ENCODE measurements at regions not wholly inside any gene's neighbourhood (a gene's known extent, or its start where the extent isn't known, plus 50 kb on each side); places are given as distances from the start of the nearest gene placed in this dataset.

- TF ChIP-seq CTCF (conservative IDR thresholded peaks at IDR 0.05) = no peak
- no peak for TF ChIP-seq EZH2 (IDR thresholded peaks at IDR 0.05; ENCODE audit: low read depth)
- CTCF ChIA-PET = no interaction called here
- H3K4me3 ChIP-seq = no peak overlapping the region
- no peaks in the 10 kb centered on the region for H3K36me3 ChIP-seq (ENCODE audit: low read depth)
- H3K4me1 ChIP-seq (replicated peaks; ENCODE audit: insufficient read depth) = no peaks in the 10 kb centered on the region
- POLR2A ChIA-PET (ENCODE audit: unreplicated experiment) = no interaction called here
- no peaks in the 10 kb centered on the region for H3K9me3 ChIP-seq (ENCODE audit: insufficient read depth, low read depth)
- no peak overlapping the region for H3K4me2 ChIP-seq
- intact Hi-C loops (cut with micrococcal nuclease; ENCODE audit: unreplicated experiment) = no loop called here
- H3K27ac ChIP-seq = no peak overlapping the region
- no peak overlapping the region for H2AFZ ChIP-seq
- no peaks in the 10 kb centered on the region for H3K79me2 ChIP-seq (ENCODE audit: low read depth)
- no peaks in the 10 kb centered on the region for H3K9me2 ChIP-seq (ENCODE audit: insufficient read depth)
- no TSS peak for BruUV-seq (replicated peaks)
- no peaks in the 10 kb centered on the region for H3F3A ChIP-seq (ENCODE audit: insufficient read depth, low read depth)
- H3K27me3 ChIP-seq (ENCODE audit: insufficient read depth, low read depth) = no peaks in the 10 kb centered on the region
- H4K20me1 ChIP-seq (ENCODE audit: insufficient read depth) = no peaks in the 10 kb centered on the region
- no peak for DNase-seq
Measured at GRCh38 chr3:27792869-27793268, 70.7 kb upstream of the EOMES start.

DNA sequence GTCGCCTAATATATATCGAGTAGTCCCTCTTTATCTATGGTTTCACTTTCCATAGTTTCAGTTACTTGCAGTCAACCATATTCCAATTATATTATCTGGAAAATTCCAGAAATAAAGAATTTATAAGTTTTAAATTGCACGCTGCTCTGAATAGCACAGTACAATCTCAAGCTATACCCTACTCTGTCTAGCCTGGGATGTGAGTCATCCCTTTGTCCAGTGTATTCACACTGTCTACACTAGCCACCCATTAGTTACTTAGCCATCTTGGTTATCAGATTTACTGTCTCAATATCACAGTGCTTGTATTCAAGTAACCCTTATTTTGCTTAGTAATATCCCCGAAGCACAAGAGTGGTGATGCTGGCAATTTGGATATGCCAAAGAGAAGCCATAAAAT lies 72.1 kb upstream of the EOMES start:
- Histone ChIP-seq H3K4me2 (no peak overlapping the region), H3K9me2 (ENCODE audit: insufficient read depth) (no peaks in the 10 kb centered on the region), H3K36me3 (ENCODE audit: low read depth) (no peaks in the 10 kb centered on the region), H3F3A (ENCODE audit: insufficient read depth, low read depth) (no peaks in the 10 kb centered on the region), H2AFZ (no peak overlapping the region), H3K79me2 (ENCODE audit: low read depth) (no peaks in the 10 kb centered on the region), H3K27me3 (ENCODE audit: insufficient read depth, low read depth) (no peaks in the 10 kb centered on the region), H3K27ac (no peak overlapping the region), H3K4me1 (replicated peaks; ENCODE audit: insufficient read depth) (no peaks in the 10 kb centered on the region), H4K20me1 (ENCODE audit: insufficient read depth) (no peaks in the 10 kb centered on the region), H3K9me3 (ENCODE audit: insufficient read depth, low read depth) (no peaks in the 10 kb centered on the region), H3K4me3 (no peak overlapping the region)
- no peak for TF ChIP-seq CTCF (conservative IDR thresholded peaks at IDR 0.05)
- TF ChIP-seq EZH2 (IDR thresholded peaks at IDR 0.05; ENCODE audit: low read depth) = no peak
- no TSS peak for BruUV-seq (replicated peaks)
- ChIA-PET CTCF (no interaction called here), POLR2A (ENCODE audit: unreplicated experiment) (no interaction called here)
- intact Hi-C loops (cut with micrococcal nuclease; ENCODE audit: unreplicated experiment) = no loop called here
- no peak for DNase-seq

- DNase-seq = no peak
- intact Hi-C loops (cut with micrococcal nuclease; ENCODE audit: unreplicated experiment) = no loop called here
- Histone ChIP-seq H3K4me3 (no peak overlapping the region), H3K4me1 (replicated peaks; ENCODE audit: insufficient read depth) (no peaks in the 10 kb centered on the region), H4K20me1 (ENCODE audit: insufficient read depth) (no peaks in the 10 kb centered on the region), H2AFZ (no peak overlapping the region), H3K27me3 (ENCODE audit: insufficient read depth, low read depth) (no peaks in the 10 kb centered on the region), H3K9me3 (ENCODE audit: insufficient read depth, low read depth) (no peaks in the 10 kb centered on the region), H3K79me2 (ENCODE audit: low read depth) (no peaks in the 10 kb centered on the region), H3F3A (ENCODE audit: insufficient read depth, low read depth) (no peaks in the 10 kb centered on the region), H3K27ac (no peak overlapping the region), H3K4me2 (no peak overlapping the region), H3K9me2 (ENCODE audit: insufficient read depth) (no peaks in the 10 kb centered on the region), H3K36me3 (ENCODE audit: low read depth) (no peaks in the 10 kb centered on the region)
- TF ChIP-seq CTCF (conservative IDR thresholded peaks at IDR 0.05) = no peak
- TF ChIP-seq EZH2 (IDR thresholded peaks at IDR 0.05; ENCODE audit: low read depth) = no peak
- no TSS peak for BruUV-seq (replicated peaks)
- ChIA-PET POLR2A (ENCODE audit: unreplicated experiment) (no interaction called here), CTCF (no interaction called here)
Measured at GRCh38 chr3:27796365-27796875, 74.3 kb upstream of the EOMES start.
